Erythroblast (primary cell): ENCODE measurements at regions not wholly inside any gene's neighbourhood (a gene's known extent, or its start where the extent isn't known, plus 50 kb on each side); places are given as distances from the start of the nearest gene placed in this dataset.

Source experiments
- GATA1 ChIP-seq: IDR thresholded peaks from 2 replicates; pipeline ENCODE4 v1.6.1; 2011; ENCODE audit warnings: low read depth, mild to moderate bottlenecking, control low read depth, low read length, moderate library complexity
- POLR2A ChIP-seq: IDR thresholded peaks from 2 replicates; pipeline ENCODE4 v1.6.1; 2011; ENCODE audit warnings: mild to moderate bottlenecking, low read length

DNA sequence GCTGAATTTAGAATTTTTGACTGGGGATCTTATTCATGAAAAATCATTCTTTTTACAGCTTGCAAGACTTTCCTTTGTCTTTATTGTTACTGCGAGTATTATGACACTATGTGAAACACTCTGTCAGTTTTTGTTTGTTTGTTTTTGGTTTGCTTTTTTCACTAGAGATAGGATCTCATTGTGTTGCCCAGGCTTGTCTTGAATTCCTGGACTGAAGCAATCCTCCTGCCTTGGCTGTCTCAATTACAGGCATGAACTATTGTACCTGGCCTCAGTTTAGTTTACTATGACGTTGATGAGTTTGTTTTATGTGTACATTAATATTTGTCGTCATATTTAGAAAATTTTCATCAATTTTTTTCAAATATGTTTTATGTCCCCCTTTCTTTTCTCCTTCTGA is 1030.0 kb upstream of the PRR20A start:
- TF ChIP-seq POLR2A, result no peak
- TF ChIP-seq GATA1, result no peak
